ENCODE measurements at regions not wholly inside any gene's neighbourhood (a gene's known extent, or its start where the extent isn't known, plus 50 kb on each side); places are given as distances from the start of the nearest gene placed in this dataset.

DNA sequence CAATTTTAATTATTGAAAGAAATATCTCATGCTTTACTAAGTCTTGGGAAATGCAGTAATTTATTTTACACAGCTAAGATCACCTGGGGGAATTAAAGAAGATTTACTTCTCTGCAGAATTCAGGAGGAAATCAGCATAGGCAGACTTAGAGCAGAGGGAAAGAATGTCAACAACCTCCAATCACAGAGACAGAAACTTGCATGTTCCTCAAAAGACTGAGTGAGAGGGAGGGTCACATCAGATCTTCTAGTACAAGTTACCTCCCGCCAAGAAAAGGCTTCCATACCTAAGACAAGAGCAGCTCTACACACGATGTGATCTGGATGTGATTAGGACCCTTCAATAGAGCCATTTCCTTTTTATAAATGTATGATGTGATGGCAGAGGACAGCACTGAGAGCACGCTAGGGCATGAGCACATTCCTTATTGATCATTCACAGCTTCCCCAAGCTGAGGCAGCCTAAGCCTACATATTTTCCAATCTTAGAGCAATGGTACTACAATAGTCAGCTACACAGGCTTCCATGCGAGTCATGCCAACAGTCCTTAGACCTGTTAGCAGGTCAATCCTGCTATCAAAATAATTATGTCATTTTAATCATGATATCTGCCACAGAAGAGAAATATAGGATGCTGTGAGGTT lies 403.3 kb downstream of the ETNK1 start:
- Histone ChIP-seq H3K36me3 (no peaks in the 10 kb centered on the region), H3K27me3 (ENCODE audit: insufficient read depth, low read depth, severe bottlenecking) (peaks cover 12% of the 10 kb centered on the region), H3K27ac (no peak overlapping the region), H3K9me3 (ENCODE audit: severe bottlenecking) (no peaks in the 10 kb centered on the region), H3K4me3 (ENCODE audit: low read depth, low read length) (no peak overlapping the region)
- TF ChIP-seq, protein P1, sequence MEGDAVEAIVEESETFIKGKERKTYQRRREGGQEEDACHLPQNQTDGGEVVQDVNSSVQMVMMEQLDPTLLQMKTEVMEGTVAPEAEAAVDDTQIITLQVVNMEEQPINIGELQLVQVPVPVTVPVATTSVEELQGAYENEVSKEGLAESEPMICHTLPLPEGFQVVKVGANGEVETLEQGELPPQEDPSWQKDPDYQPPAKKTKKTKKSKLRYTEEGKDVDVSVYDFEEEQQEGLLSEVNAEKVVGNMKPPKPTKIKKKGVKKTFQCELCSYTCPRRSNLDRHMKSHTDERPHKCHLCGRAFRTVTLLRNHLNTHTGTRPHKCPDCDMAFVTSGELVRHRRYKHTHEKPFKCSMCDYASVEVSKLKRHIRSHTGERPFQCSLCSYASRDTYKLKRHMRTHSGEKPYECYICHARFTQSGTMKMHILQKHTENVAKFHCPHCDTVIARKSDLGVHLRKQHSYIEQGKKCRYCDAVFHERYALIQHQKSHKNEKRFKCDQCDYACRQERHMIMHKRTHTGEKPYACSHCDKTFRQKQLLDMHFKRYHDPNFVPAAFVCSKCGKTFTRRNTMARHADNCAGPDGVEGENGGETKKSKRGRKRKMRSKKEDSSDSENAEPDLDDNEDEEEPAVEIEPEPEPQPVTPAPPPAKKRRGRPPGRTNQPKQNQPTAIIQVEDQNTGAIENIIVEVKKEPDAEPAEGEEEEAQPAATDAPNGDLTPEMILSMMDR (IDR thresholded peaks at IDR 0.05; ENCODE audit: low read depth, low read length), result no peak
- DNase-seq, result no peak

DNA sequence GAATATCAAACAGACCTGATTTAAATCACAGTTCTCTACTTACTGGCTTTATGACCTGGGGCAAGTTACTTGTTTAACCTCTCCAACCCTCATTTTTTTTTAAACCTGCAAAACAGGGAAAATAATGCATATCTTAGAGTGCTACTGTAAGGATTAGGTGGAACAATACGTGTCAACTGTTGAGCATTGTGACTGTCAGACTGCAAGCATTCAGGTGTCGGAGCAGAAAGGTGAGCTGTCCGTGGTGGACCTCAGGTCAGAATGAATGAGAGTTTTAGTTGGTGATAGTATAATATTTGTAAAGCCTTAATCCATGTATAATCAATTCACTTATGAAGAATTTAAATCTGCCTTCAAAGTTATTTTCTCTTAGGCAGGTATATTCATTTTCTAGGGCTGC lies 404.2 kb downstream of the ETNK1 start:
- no peak for DNase-seq
- Histone ChIP-seq H3K4me3 (ENCODE audit: low read depth, low read length) (no peak overlapping the region), H3K27ac (no peak overlapping the region), H3K9me3 (ENCODE audit: severe bottlenecking) (no peaks in the 10 kb centered on the region), H3K27me3 (ENCODE audit: insufficient read depth, low read depth, severe bottlenecking) (peaks cover 18% of the 10 kb centered on the region), H3K36me3 (no peaks in the 10 kb centered on the region)
- TF ChIP-seq, protein P1 (IDR thresholded peaks at IDR 0.05; ENCODE audit: low read depth, low read length), result no peak

DNA sequence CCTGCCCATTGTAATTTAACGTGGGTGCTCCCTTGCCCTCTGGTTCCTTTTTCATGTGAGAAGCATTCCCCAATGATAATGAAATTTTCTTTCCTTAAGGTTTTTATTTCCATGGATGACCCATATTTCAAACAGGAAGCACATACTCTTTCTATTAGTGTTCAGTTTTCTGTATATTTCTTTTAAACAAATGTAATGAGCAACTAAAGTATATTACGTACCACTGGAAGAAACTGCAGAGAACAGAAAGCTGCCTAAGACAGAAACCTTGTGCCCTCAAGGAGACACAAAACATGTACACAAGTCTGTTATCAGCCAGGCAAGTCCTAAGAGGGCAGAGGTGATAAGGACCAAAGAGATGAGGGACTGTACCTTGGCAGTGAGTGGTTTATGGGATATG lies 414.9 kb downstream of the ETNK1 start:
- Histone ChIP-seq H3K27me3 (ENCODE audit: insufficient read depth, low read depth, severe bottlenecking) (no peaks in the 10 kb centered on the region), H3K27ac (no peak overlapping the region), H3K4me3 (ENCODE audit: low read depth, low read length) (no peak overlapping the region), H3K36me3 (no peaks in the 10 kb centered on the region), H3K9me3 (ENCODE audit: severe bottlenecking) (no peaks in the 10 kb centered on the region)
- TF ChIP-seq, protein P1 (IDR thresholded peaks at IDR 0.05; ENCODE audit: low read depth, low read length), result no peak
- no peak for DNase-seq

DNA sequence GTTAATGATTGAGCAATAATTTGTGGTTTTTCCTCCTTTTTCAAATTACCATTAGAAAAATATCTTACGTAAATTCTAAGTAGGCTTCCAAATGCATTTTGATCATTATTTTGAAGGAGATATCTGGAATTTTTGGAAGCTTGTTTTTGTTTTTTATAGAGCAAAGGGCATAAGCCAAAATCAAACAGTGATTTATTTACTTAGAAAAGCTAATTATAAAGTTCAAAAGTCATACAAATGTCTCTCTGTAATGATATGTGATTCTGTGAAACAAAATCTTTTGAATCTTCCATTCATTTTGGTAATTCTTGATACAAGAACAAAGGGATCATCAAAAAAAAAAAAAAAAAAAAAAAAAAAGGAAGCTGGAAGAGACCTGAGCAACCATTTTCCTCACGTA lies 416.8 kb downstream of the ETNK1 start:
- Histone ChIP-seq H3K4me3 (ENCODE audit: low read depth, low read length) (no peak overlapping the region), H3K9me3 (ENCODE audit: severe bottlenecking) (no peaks in the 10 kb centered on the region)

DNA sequence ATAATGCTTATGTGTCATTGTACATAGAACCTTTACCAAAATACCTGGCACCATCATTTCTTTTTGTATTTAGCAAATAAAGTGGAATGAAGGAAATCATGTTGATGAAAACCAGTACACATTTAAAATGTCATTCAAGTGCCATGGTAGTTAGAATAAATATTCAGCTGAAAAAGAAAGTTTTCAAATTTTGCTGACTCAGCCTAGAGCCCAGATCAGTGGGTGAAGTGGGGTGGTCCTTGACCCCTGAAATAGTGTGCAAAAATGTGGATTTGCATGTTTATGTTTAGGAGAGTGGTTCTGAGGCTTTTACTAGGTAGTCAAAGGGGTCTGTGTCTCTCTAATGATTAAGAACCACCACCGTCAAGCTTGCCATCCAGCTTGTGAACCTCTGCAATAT lies 418.7 kb downstream of the ETNK1 start:
- H3K36me3 ChIP-seq, result no peaks in the 10 kb centered on the region
- H3K27me3 ChIP-seq (ENCODE audit: insufficient read depth, low read depth, severe bottlenecking), result no peaks in the 10 kb centered on the region
- no peaks in the 10 kb centered on the region for H3K9me3 ChIP-seq (ENCODE audit: severe bottlenecking)
- DNase-seq, result no peak
- H3K27ac ChIP-seq, result no peak overlapping the region
- H3K4me3 ChIP-seq (ENCODE audit: low read depth, low read length), result no peak overlapping the region
- TF ChIP-seq, protein P1 (IDR thresholded peaks at IDR 0.05; ENCODE audit: low read depth, low read length), result no peak

More for the DNA sequence above, 416.8 kb downstream of the ETNK1 start:
- Histone ChIP-seq H3K36me3 (no peaks in the 10 kb centered on the region), H3K27me3 (ENCODE audit: insufficient read depth, low read depth, severe bottlenecking) (no peaks in the 10 kb centered on the region), H3K27ac (no peak overlapping the region)
- DNase-seq, result no peak
- TF ChIP-seq, protein P1 (IDR thresholded peaks at IDR 0.05; ENCODE audit: low read depth, low read length), result no peak

DNA sequence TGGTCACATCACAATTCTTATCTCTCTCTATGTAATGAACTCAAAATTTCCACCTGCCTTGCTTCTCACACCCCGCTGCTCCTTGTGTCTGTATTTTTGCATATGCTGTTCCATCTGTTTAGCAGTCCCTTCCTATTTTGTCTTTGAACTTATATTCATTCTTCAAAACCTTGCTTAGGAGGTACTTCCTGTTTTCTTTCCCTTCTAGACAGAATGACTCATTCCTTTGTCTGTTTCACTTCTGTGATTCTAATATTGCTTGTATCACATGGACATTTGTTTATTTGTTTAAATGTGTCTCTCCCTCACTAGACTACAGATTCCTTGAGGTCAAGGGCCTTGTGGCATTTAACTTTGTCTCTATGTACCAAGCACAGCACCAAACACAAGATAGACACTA lies 424.2 kb downstream of the ETNK1 start:
- TF ChIP-seq, protein P1 (IDR thresholded peaks at IDR 0.05; ENCODE audit: low read depth, low read length), result no peak
- H3K36me3 ChIP-seq, result no peaks in the 10 kb centered on the region
- H3K27ac ChIP-seq, result no peak overlapping the region
- H3K4me3 ChIP-seq (ENCODE audit: low read depth, low read length), result no peak overlapping the region
- no peaks in the 10 kb centered on the region for H3K27me3 ChIP-seq (ENCODE audit: insufficient read depth, low read depth, severe bottlenecking)
- no peak for DNase-seq
- H3K9me3 ChIP-seq (ENCODE audit: severe bottlenecking), result no peaks in the 10 kb centered on the region

All from WERI-Rb-1 (cell line).